ENCODE measurements at regions not wholly inside any gene's neighbourhood (a gene's known extent, or its start where the extent isn't known, plus 50 kb on each side); places are given as distances from the start of the nearest gene placed in this dataset.

- TF ChIP-seq CTCF (IDR thresholded peaks at IDR 0.05) (no peak), EZH2 (IDR thresholded peaks at IDR 0.05; ENCODE audit: borderline replicate concordance, insufficient read depth, low read depth, low read length, poor library complexity, severe bottlenecking) (no peak)
These were observed 133.2 kb downstream of the NPIPB5 start for GRCh38 chr16:22643886-22644285.

Measured in B cell (primary cell).